HG03095 (cell line): ENCODE measurements at regions not wholly inside any gene's neighbourhood (a gene's known extent, or its start where the extent isn't known, plus 50 kb on each side); places are given as distances from the start of the nearest gene placed in this dataset.
"Not testable (repeated sequence)": the region's sequence is repeated elsewhere in the genome, so short reads cannot be mapped to it uniquely, and the experiment has no call there.

Experiments used
- ATAC-seq: cut with Tn5 transposase; IDR thresholded peaks from one replicate; pipeline ENCODE4 v1.9.1; 2021; ENCODE audit warnings: moderate library complexity; ENCODE audit not compliant: unreplicated experiment

DNA sequence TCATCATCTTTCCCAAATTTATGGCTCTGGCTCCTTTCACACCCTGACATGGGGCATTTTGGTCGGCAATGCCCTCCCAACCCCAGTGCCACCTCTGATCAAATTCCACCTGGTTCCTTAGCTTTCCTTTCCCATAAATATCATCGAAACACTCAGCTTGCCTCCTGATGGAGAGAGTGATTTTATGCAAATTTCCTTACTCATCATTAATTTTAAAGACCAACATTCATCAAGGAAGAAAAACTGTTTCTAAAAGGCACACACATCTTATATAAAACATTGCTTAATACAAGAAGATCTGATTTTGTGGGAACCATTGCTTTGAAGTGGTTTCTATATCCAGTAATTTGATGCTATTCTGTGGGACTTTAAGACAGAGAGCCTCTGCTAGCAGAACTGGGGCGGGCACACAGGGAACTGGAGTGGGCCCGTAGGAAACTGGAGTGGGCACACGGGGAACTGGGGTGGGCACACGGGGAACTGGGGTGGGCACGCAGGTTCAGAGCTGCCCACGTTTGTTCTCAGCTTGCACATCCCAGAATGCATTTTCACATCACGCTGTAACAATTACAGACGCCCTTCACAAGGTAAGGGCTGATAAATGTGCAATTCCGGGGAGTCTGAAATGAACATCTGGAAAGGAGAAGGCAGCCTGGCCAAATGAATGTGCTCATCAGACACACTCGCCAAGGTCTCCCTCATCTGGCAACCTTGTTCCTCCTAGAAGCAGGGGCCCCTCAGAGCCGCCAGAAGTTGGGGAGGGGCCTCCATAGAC, 174.2 kb downstream of the RTP5 start:
- ATAC-seq: no peak

GRCh38 chr2:242044313-242044590, 174.7 kb downstream of the RTP5 start:
- ATAC-seq: no peak

DNA sequence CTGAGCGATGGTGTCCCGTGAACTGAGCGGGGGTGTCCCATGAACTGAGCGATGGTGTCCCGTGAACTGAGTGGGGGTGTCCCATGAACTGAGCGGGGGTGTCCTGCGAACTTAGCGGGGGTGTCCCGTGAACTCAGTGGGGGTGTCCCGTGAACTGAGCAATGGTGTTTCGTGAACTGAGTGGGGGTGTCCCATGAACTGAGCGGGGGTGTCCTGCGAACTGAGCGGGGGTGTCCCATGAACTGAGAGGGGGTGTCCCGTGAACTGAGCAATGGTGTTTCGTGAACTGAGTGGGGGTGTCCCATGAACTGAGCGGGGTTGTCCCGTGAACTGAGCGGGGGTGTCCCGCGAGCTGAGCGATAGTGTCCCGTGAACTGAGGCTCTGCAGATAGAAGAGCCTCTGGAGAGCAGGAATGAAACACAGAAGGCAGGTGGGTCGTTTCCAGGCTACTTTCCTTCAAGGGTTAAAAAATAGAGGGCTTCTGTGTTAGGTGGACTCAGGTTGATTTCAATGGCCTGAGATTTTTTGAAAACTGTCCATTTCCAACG, 176.1 kb downstream of the RTP5 start:
- ATAC-seq: not testable (repeated sequence)

- ATAC-seq: no peak
These were observed 176.8 kb downstream of the RTP5 start for GRCh38 chr2:242046206-242046826.

GRCh38 chr2:242047963-242048362, 178.4 kb downstream of the RTP5 start:
- ATAC-seq: no peak

DNA sequence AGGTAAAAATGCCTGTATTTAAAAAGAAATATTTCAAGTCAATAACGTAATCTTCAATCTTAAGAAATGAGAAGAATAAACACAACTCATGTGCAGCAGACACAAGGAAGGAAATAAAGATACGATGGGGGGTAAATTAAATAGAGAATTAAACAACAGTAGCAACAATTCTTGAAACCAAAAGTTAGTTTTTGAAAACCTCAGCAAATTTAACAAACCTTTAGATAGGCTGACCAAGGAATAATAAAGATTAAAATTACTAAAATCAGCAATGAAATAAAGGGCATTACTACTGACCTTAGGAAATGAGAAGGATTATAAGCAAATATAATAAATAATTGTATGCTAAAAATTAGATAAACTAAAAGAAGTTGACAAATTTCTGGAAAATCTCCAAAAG, 178.9 kb downstream of the RTP5 start:
- ATAC-seq: no peak

- ATAC-seq: not testable (repeated sequence)
These were observed 180.0 kb downstream of the RTP5 start for GRCh38 chr2:242049492-242049891.

GRCh38 chr2:242051463-242051862, 181.9 kb downstream of the RTP5 start:
- ATAC-seq: no peak

DNA sequence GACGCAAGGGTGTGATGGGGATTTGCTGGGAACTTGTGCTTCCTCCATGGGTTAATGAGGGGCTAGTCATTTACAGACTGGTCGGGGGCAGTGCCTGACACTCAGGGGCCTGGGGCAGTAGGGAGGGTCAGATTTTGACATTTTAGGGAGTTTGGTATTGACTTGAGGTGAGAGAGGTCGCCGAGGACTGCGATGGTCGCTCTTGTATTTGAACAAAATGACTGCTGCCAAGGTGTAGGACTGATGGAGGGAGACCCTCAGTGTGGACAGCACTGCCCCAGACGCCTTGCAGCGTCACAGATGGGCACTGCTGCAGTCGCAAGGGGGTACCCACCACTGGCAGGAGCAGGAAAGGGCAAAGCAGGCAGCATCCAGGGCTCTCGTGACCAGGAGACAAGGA, 182.9 kb downstream of the RTP5 start:
- ATAC-seq: no peak

DNA sequence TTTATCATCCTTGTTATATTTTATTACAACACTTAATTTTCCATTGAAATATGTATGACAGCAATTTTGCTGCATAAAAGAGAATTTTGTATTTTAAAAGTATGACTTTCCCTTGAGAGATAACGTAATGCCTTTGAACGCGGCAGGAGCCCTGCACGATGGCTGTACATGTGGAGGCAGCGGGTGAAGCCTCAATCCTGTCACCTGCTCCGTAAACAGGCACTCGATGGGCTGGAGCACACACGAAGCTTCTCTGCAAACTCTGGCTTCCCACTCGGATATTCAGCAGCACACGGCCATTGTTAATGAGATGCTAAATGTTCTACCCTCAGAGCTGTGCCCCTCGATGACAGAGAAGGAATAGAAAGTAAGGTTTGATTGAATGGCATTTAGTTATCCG, 184.4 kb downstream of the RTP5 start:
- ATAC-seq: no peak

- ATAC-seq: no peak
These were observed 184.9 kb downstream of the RTP5 start for GRCh38 chr2:242054406-242054805.

DNA sequence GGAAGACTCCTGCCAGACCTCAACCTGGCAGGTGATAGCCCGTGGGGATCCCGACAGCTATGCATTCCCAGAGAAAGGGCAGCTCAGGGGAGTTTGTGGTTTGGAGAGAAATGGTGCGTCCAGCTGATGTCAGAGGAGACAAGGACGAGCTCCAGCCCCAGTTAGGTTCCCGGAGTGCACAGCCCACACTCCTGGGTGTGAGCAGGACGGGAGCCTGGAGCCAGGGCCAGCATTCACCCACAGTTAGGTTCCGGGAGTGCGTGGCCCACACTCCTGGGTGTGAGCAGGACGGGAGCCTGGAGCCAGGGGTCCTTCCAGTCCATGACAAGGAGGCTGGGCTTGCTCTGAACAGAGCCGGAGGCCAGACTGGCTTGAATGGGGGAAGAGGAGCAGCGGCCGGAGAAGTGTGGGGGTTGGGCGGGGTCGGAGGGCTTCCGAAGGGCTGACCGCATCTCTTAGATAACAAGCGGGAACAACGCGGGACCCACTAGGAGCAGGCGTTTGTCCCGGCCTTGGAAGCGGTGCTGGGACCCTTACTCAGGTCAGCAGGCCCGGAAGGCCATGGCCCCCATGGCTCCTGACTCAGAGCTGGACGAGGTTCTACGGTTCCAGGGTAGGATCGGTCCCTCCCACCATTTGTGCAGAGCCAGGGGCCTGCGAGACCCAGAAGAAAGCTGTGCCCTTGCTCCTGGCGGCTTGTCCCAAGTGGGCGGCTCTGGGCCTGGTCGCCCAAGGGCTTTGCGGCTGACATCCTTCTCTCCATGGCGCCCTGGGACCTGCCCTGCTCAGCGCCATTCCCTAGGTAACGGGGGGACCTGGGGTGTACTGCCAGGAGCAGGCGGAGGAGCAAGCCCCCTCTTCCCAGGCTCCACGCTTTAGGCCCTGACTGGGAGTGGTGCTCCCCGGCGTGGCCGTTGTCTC, 185.6 kb downstream of the RTP5 start:
- no peak for ATAC-seq

DNA sequence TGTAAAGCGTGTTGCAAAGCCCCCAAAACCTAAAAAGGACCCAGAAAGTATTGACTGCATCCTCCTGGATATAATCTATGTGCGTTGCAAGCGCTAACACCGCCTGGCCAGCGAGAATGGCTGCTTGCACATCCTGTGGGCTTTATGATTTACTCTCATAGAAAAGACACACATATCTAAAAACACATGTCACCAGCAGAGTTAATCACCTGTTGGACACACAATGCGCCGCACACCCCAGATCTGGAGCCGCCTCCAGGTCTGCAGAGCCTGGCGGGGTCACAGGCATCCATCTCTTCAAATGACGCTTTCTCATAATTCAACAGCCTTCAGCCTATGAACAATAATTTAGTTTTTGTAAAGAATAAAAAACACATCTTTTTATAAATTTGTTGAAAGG, 186.5 kb downstream of the RTP5 start:
- no peak for ATAC-seq

- no peak for ATAC-seq
These were observed 187.3 kb downstream of the RTP5 start for GRCh38 chr2:242056785-242057184.

- no peak for ATAC-seq
These were observed 188.0 kb downstream of the RTP5 start for GRCh38 chr2:242057379-242058040.

- no peak for ATAC-seq
These were observed 188.7 kb downstream of the RTP5 start for GRCh38 chr2:242058116-242058680.

DNA sequence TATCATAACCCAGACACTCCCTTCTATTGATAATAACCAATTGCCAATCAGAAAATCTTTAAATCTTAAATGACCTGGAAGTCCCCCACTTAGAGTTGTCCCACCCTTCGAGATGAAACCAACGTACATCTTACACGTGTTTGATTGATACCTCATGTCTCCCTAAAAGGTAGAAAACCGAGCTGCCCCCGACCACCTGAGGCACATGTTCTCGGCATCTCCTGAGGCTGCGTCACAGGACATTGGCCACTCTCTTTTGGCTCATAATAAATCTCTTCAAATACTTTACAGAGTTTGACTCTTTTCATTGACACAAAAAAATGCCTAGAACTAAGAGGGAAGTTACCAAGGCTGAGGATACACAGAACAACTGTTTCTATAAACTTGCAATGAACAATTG, 190.0 kb downstream of the RTP5 start:
- ATAC-seq: no peak

DNA sequence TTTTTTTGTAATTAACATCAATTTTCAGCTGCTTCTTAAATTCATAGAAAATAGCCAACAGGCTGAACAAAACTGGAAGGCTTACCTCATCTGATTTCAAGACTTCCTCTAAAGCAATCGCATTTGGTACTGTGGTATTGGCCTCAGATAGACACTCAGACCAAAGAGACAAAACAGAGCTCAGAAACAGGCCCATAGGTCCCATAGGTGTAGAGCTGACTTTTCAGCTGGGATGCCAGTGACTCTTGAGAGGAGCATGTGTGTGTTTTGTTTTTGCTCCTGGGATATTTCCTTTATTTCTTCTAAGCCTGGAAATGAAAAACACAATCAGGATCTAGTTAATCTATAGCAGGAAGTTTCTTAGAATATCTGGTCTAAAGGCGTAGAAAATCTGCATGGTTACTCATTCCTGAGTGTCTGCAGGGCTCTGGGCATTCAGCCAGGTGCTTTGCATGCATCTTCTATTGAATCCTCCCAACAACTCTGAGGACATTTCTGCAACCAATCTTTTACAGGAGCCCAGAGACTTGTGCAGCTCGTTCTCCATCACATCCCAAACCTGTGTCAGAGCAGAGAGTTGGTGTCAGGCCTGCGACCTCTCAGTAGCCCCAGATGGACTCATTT, 190.8 kb downstream of the RTP5 start:
- no peak for ATAC-seq

- not testable (repeated sequence) for ATAC-seq
These were observed 192.4 kb downstream of the RTP5 start for GRCh38 chr2:242061930-242062329.

DNA sequence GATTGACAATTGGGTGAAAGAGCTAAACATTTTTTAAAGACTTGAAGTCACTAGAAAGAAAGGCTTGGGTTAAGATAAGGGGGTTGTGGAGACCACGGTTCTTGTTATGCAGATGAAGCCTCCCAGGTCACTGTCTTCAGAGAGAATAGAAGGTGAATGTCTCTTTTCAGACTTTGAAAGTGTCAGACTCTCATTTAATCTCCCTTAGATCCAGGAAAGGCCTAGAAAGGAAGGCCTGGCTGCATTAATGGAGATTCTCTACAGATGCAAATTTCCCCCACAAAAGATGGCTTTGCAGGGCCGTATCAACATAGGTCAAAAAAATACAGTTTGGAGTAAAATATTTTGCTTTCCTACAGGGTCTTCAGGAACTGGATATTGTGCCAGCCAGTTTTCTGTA, 193.9 kb downstream of the RTP5 start:
- no peak for ATAC-seq
